ENCODE measurements at regions not wholly inside any gene's neighbourhood (a gene's known extent, or its start where the extent isn't known, plus 50 kb on each side); places are given as distances from the start of the nearest gene placed in this dataset.

- intact Hi-C loops (cut with micrococcal nuclease): no loop called here
- Histone ChIP-seq H3K27me3 (ENCODE audit: insufficient read depth, low read length) (no peaks in the 10 kb centered on the region), H3K9me3 (ENCODE audit: control insufficient read depth in 1 of 2, low read length in 2 of 2) (no peaks in the 10 kb centered on the region), H3K27ac (ENCODE audit: low read depth, low read length) (no peak overlapping the region), H3K4me3 (ENCODE audit: low read length in 2 of 2) (no peak overlapping the region), H3K4me1 (ENCODE audit: insufficient read depth, low read length) (no peaks in the 10 kb centered on the region), H3K36me3 (ENCODE audit: insufficient read depth, low read length) (no peaks in the 10 kb centered on the region)
- DNase-seq: no peak
- Mint-ChIP-seq H3K27me3 (no peaks in the 10 kb centered on the region), H3K4me3 (no peak overlapping the region), H3K27ac (no peak overlapping the region), H3K36me3 (no peaks in the 10 kb centered on the region), H3K4me1 (no peaks in the 10 kb centered on the region), H3K9me3 (peaks cover 6 to 51% (median 22%) of the 10 kb centered on the region in 8 donors)
- POLR2A ChIA-PET (ENCODE audit: partially characterized antibody): no interaction called here
- CTCF ChIA-PET (ENCODE audit: partially characterized antibody): no interaction called here
Observed at GRCh38 chr4:19063662-19064061, 1042.1 kb upstream of the LCORL start.

GRCh38 chr4:19054916-19055315 lies 1033.4 kb upstream of the LCORL start:
- H3K36me3 ChIP-seq (ENCODE audit: insufficient read depth, low read length): no peaks in the 10 kb centered on the region
- intact Hi-C loops (cut with micrococcal nuclease): no loop called here
- Mint-ChIP-seq H3K27ac (no peak overlapping the region), H3K4me1 (no peaks in the 10 kb centered on the region), H3K36me3 (no peaks in the 10 kb centered on the region), H3K9me3 (peaks cover 0 to 19% (median 7%) of the 10 kb centered on the region in 8 donors), H3K4me3 (no peak overlapping the region), H3K27me3 (no peaks in the 10 kb centered on the region)
- no peaks in the 10 kb centered on the region for H3K4me1 ChIP-seq (ENCODE audit: insufficient read depth, low read length)
- H3K27me3 ChIP-seq (ENCODE audit: insufficient read depth, low read length): no peaks in the 10 kb centered on the region
- H3K27ac ChIP-seq (ENCODE audit: low read depth, low read length): no peak overlapping the region
- no peak for DNase-seq
- POLR2A ChIA-PET (ENCODE audit: partially characterized antibody): no interaction called here
- CTCF ChIA-PET (ENCODE audit: partially characterized antibody): no interaction called here
- H3K9me3 ChIP-seq (ENCODE audit: control insufficient read depth in 1 of 2, low read length in 2 of 2): peaks cover 0 to 3% of the 10 kb centered on the region in 2 donors
- H3K4me3 ChIP-seq (ENCODE audit: low read length in 2 of 2): no peak overlapping the region

- Mint-ChIP-seq H3K9me3 (peaks cover 2 to 17% (median 6%) of the 10 kb centered on the region in 8 donors), H3K27me3 (no peaks in the 10 kb centered on the region), H3K4me3 (no peak overlapping the region), H3K27ac (no peak overlapping the region), H3K36me3 (no peaks in the 10 kb centered on the region), H3K4me1 (no peaks in the 10 kb centered on the region)
- H3K36me3 ChIP-seq (ENCODE audit: insufficient read depth, low read length): no peaks in the 10 kb centered on the region
- no peak overlapping the region for H3K27ac ChIP-seq (ENCODE audit: low read depth, low read length)
- no peak for DNase-seq
- H3K27me3 ChIP-seq (ENCODE audit: insufficient read depth, low read length): no peaks in the 10 kb centered on the region
- no peak overlapping the region for H3K4me3 ChIP-seq (ENCODE audit: low read length in 2 of 2)
- no peaks in the 10 kb centered on the region for H3K4me1 ChIP-seq (ENCODE audit: insufficient read depth, low read length)
- CTCF ChIA-PET (ENCODE audit: partially characterized antibody): no interaction called here
- peaks cover 0 to 3% of the 10 kb centered on the region in 2 donors for H3K9me3 ChIP-seq (ENCODE audit: control insufficient read depth in 1 of 2, low read length in 2 of 2)
- intact Hi-C loops (cut with micrococcal nuclease): no loop called here
- POLR2A ChIA-PET (ENCODE audit: partially characterized antibody): no interaction called here
Observed at GRCh38 chr4:19051831-19052230, 1030.3 kb upstream of the LCORL start.

GRCh38 chr4:19047279-19047880 lies 1025.8 kb upstream of the LCORL start:
- Histone ChIP-seq H3K9me3 (ENCODE audit: control insufficient read depth in 1 of 2, low read length in 2 of 2) (peaks cover 0 to 3% of the 10 kb centered on the region in 2 donors), H3K36me3 (ENCODE audit: insufficient read depth, low read length) (no peaks in the 10 kb centered on the region), H3K4me1 (ENCODE audit: insufficient read depth, low read length) (no peaks in the 10 kb centered on the region), H3K4me3 (ENCODE audit: low read length in 2 of 2) (no peak overlapping the region), H3K27ac (ENCODE audit: low read depth, low read length) (no peak overlapping the region), H3K27me3 (ENCODE audit: insufficient read depth, low read length) (no peaks in the 10 kb centered on the region)
- Mint-ChIP-seq H3K27ac (no peak overlapping the region), H3K36me3 (no peaks in the 10 kb centered on the region), H3K27me3 (no peaks in the 10 kb centered on the region), H3K4me3 (no peak overlapping the region), H3K9me3 (peaks cover 2 to 14% (median 10%) of the 10 kb centered on the region in 8 donors), H3K4me1 (peaks cover 0 to 1% (median 0%) of the 10 kb centered on the region in 4 donors)
- intact Hi-C loops (cut with micrococcal nuclease): no loop called here
- DNase-seq: no peak
- ChIA-PET POLR2A (ENCODE audit: partially characterized antibody) (no interaction called here), CTCF (ENCODE audit: partially characterized antibody) (no interaction called here)

- H3K36me3 ChIP-seq (ENCODE audit: insufficient read depth, low read length): no peaks in the 10 kb centered on the region
- Mint-ChIP-seq H3K27ac (no peak overlapping the region), H3K36me3 (no peaks in the 10 kb centered on the region), H3K9me3 (peaks cover 2 to 12% (median 8%) of the 10 kb centered on the region in 8 donors), H3K27me3 (no peaks in the 10 kb centered on the region), H3K4me1 (no peaks in the 10 kb centered on the region), H3K4me3 (no peak overlapping the region)
- intact Hi-C loops (cut with micrococcal nuclease): no loop called here
- H3K27ac ChIP-seq (ENCODE audit: low read depth, low read length): no peak overlapping the region
- DNase-seq: no peak
- H3K4me1 ChIP-seq (ENCODE audit: insufficient read depth, low read length): no peaks in the 10 kb centered on the region
- H3K27me3 ChIP-seq (ENCODE audit: insufficient read depth, low read length): no peaks in the 10 kb centered on the region
- H3K4me3 ChIP-seq (ENCODE audit: low read length in 2 of 2): no peak overlapping the region
- CTCF ChIA-PET (ENCODE audit: partially characterized antibody): no interaction called here
- peaks cover 0 to 3% of the 10 kb centered on the region in 2 donors for H3K9me3 ChIP-seq (ENCODE audit: control insufficient read depth in 1 of 2, low read length in 2 of 2)
- POLR2A ChIA-PET (ENCODE audit: partially characterized antibody): no interaction called here
Observed at GRCh38 chr4:19039816-19040215, 1018.3 kb upstream of the LCORL start.

- Mint-ChIP-seq H3K9me3 (peaks cover 2 to 14% (median 9%) of the 10 kb centered on the region in 8 donors), H3K36me3 (no peaks in the 10 kb centered on the region), H3K4me3 (no peak overlapping the region), H3K27me3 (no peaks in the 10 kb centered on the region), H3K27ac (no peak overlapping the region), H3K4me1 (no peaks in the 10 kb centered on the region)
- Histone ChIP-seq H3K9me3 (ENCODE audit: control insufficient read depth in 1 of 2, low read length in 2 of 2) (peaks cover 0 to 3% of the 10 kb centered on the region in 2 donors), H3K27ac (ENCODE audit: low read depth, low read length) (no peak overlapping the region), H3K27me3 (ENCODE audit: insufficient read depth, low read length) (no peaks in the 10 kb centered on the region), H3K36me3 (ENCODE audit: insufficient read depth, low read length) (no peaks in the 10 kb centered on the region), H3K4me1 (ENCODE audit: insufficient read depth, low read length) (no peaks in the 10 kb centered on the region), H3K4me3 (ENCODE audit: low read length in 2 of 2) (no peak overlapping the region)
- DNase-seq: no peak
- POLR2A ChIA-PET (ENCODE audit: partially characterized antibody): no interaction called here
- intact Hi-C loops (cut with micrococcal nuclease): no loop called here
- CTCF ChIA-PET (ENCODE audit: partially characterized antibody): no interaction called here
Observed at GRCh38 chr4:19038231-19038630, 1016.7 kb upstream of the LCORL start.

- H3K4me3 ChIP-seq (ENCODE audit: low read length in 2 of 2): no peak overlapping the region
- H3K4me1 ChIP-seq (ENCODE audit: insufficient read depth, low read length): no peaks in the 10 kb centered on the region
- H3K36me3 ChIP-seq (ENCODE audit: insufficient read depth, low read length): no peaks in the 10 kb centered on the region
- no peaks in the 10 kb centered on the region for H3K9me3 ChIP-seq (ENCODE audit: control insufficient read depth in 1 of 2, low read length in 2 of 2)
- no peaks in the 10 kb centered on the region for H3K27me3 Mint-ChIP-seq
- intact Hi-C loops (cut with micrococcal nuclease): no loop called here
- H3K27me3 ChIP-seq (ENCODE audit: insufficient read depth, low read length): no peaks in the 10 kb centered on the region
- peaks cover 0 to 21% (median 5%) of the 10 kb centered on the region in 8 donors for H3K9me3 Mint-ChIP-seq
- ChIA-PET POLR2A (ENCODE audit: partially characterized antibody) (no interaction called here), CTCF (ENCODE audit: partially characterized antibody) (no interaction called here)
- H3K27ac Mint-ChIP-seq: no peak overlapping the region
- no peak for DNase-seq
- no peaks in the 10 kb centered on the region for H3K36me3 Mint-ChIP-seq
- no peaks in the 10 kb centered on the region for H3K4me1 Mint-ChIP-seq
- no peak overlapping the region for H3K27ac ChIP-seq (ENCODE audit: low read depth, low read length)
- H3K4me3 Mint-ChIP-seq: no peak overlapping the region
Observed at GRCh38 chr4:19033816-19034733, 1012.5 kb upstream of the LCORL start.

All from CD4-positive, alpha-beta memory T cell (primary cell).